HCT116 (cell line): ENCODE measurements at regions not wholly inside any gene's neighbourhood (a gene's known extent, or its start where the extent isn't known, plus 50 kb on each side); places are given as distances from the start of the nearest gene placed in this dataset.

Source experiments
- ATAC-seq: fragments of 200-7000 bp; cut with Tn5 transposase; 2 replicates; pipeline ENCODE4 v1.9.1; 2020; ENCODE audit warnings: mild to moderate bottlenecking, moderate library complexity
- BruUV-seq: library from RNA; stranded (reverse); fragments of 400-500 nt; replicated peaks from 2 replicates; lab custom pipeline; 2021; lab: Mats Ljungman, UMichigan
- CTCF ChIA-PET: fragments of 300-600 bp; sonication (Branson Sonifier 250); formaldehyde crosslinking; loops from one replicate; lab custom pipeline; 2021; ENCODE audit warnings: antibody characterized with exemption; lab: Charles Lee
- POLR2A ChIA-PET: fragments of 300-600, 350-600 bp; sonication (Branson Sonifier 250); formaldehyde crosslinking; loops from one replicate; lab custom pipeline; 2021; ENCODE audit warnings: antibody characterized with exemption; lab: Charles Lee
- RAD21 ChIA-PET, 2 experiments: fragments of 300-600 bp; sonication (Branson Sonifier 250); formaldehyde crosslinking; loops; one replicate each; lab custom pipeline; 2023; ENCODE audit warnings: low total read pairs in 2 of 2; ENCODE audit not compliant: uncharacterized antibody in 2 of 2, unreplicated experiment in 2 of 2, low non-redundant PET in 1 of 2; lab: Charles Lee
- DNase-seq: peaks from one replicate; pipeline ENCODE4 v3.0.0-alpha.2; 2010; ENCODE audit warnings: low read depth, low spot score
- H2AFZ ChIP-seq: fragments of 200-600 bp; shearing (Covaris generic), sonication (generic); 2 replicates; pipeline ENCODE4 v1.6.1; 2017; ENCODE audit warnings: low read depth, mixed run types, mixed read lengths, antibody characterized with exemption, low read length; ENCODE audit not compliant: poor library complexity, severe bottlenecking
- H3K27ac ChIP-seq: 2 replicates; pipeline ENCODE4 v1.5.1; 2012; ENCODE audit warnings: low read depth, low read length
- H3K27me3 ChIP-seq: fragments of 200-600 bp; sonication (generic); 2 replicates; pipeline ENCODE4 v1.6.1; 2016; ENCODE audit warnings: mixed run types, low read length, mixed read lengths; ENCODE audit not compliant: insufficient read depth
- H3K36me3 ChIP-seq, 2 experiments: fragments of 200-500 bp in 1 of 2; fragments of 200-600 bp in 1 of 2; sonication (Bioruptor generic) in 1 of 2; sonication (generic) in 1 of 2; 2 replicates each; pipeline versions ENCODE4 v1.5.1 to v1.6.1; 2014 to 2016; ENCODE audit warnings: low read length in 2 of 2, inconsistent platforms in 1 of 2, mixed read lengths in 1 of 2, mixed run types in 1 of 2; ENCODE audit not compliant: insufficient read depth in 2 of 2, control insufficient read depth in 1 of 2
- H3K4me1 ChIP-seq, 2 experiments: fragments of 200-600 bp in 1 of 2; sonication (generic) in 1 of 2; 2 replicates each; pipeline versions ENCODE4 v1.5.1 to v1.6.1; 2012 to 2017; ENCODE audit warnings: low read length in 2 of 2, inconsistent platforms in 1 of 2, mild to moderate bottlenecking in 1 of 2, mixed read lengths in 1 of 2, mixed run types in 1 of 2, moderate library complexity in 1 of 2; ENCODE audit not compliant: insufficient read depth in 2 of 2, control insufficient read depth in 1 of 2
- H3K4me2 ChIP-seq: fragments of 200-600 bp; sonication (generic); 2 replicates; pipeline ENCODE4 v1.6.1; 2017; ENCODE audit warnings: mixed run types, low read length, mixed read lengths
- H3K4me3 ChIP-seq, 2 experiments: fragments of 200-600 bp in 1 of 2; sonication (generic) in 1 of 2; replicated peaks in 1 of 2; 2 replicates each; pipeline ENCODE4 v1.5.1; 2011 to 2016; ENCODE audit warnings: low read length in 2 of 2, control low read depth in 1 of 2, low read depth in 1 of 2, mild to moderate bottlenecking in 1 of 2, mixed read lengths in 1 of 2, mixed run types in 1 of 2
- H3K79me2 ChIP-seq: fragments of 200-600 bp; sonication (generic); 2 replicates; pipeline ENCODE4 v1.6.1; 2017; ENCODE audit warnings: mild to moderate bottlenecking, mixed run types, low read length, moderate library complexity, mixed read lengths; ENCODE audit not compliant: insufficient read depth
- H3K9ac ChIP-seq: fragments of 200-600 bp; sonication (generic); 2 replicates; pipeline ENCODE4 v1.6.1; 2016; ENCODE audit warnings: low read length, mixed read lengths
- H3K9me2 ChIP-seq: fragments of 200-600 bp; sonication (generic), shearing (Covaris generic); 2 replicates; pipeline ENCODE4 v1.6.1; 2017; ENCODE audit warnings: mixed run types, mild to moderate bottlenecking, moderate library complexity; ENCODE audit not compliant: insufficient read depth
- H3K9me3 ChIP-seq, 2 experiments: fragments of 200-500 bp in 1 of 2; fragments of 200-600 bp in 1 of 2; sonication (Bioruptor generic) in 1 of 2; sonication (generic) in 1 of 2; 2 replicates each; pipeline ENCODE4 v1.6.1; 2014 to 2017; ENCODE audit warnings: low read length in 2 of 2, mixed read lengths in 2 of 2, inconsistent platforms in 1 of 2, low read depth in 1 of 2, mild to moderate bottlenecking in 1 of 2, mixed run types in 1 of 2, moderate library complexity in 1 of 2; ENCODE audit not compliant: control insufficient read depth in 1 of 2, insufficient read depth in 1 of 2
- H4K20me1 ChIP-seq: fragments of 200-600 bp; sonication (generic), shearing (Covaris generic); 2 replicates; pipeline ENCODE4 v1.6.1; 2017; ENCODE audit warnings: mixed run types, mild to moderate bottlenecking, moderate library complexity; ENCODE audit not compliant: insufficient read depth
- ELF1 ChIP-seq: IDR thresholded peaks from 2 replicates; pipeline ENCODE4 v1.6.1; 2012; ENCODE audit warnings: low read depth, borderline replicate concordance
- EZH2 ChIP-seq: fragments of 200-600 bp; sonication (generic); IDR thresholded peaks from 2 replicates; pipeline ENCODE4 v1.6.1; 2017; ENCODE audit warnings: antibody characterized with exemption, mixed run types
- EZH2phosphoT487 ChIP-seq: fragments of 200-600 bp; IDR thresholded peaks from 2 replicates; pipeline ENCODE4 v1.6.1; 2018; ENCODE audit warnings: antibody characterized with exemption, borderline replicate concordance
- JUND ChIP-seq: IDR thresholded peaks from 2 replicates; pipeline ENCODE4 v1.6.1; 2012
- MAX ChIP-seq: IDR thresholded peaks from 2 replicates; pipeline ENCODE4 v1.6.1; 2012
- POLR2A ChIP-seq: IDR thresholded peaks from 2 replicates; pipeline ENCODE4 v1.7.0; 2011; ENCODE audit warnings: borderline replicate concordance; ENCODE audit not compliant: insufficient read depth, insufficient read length; ENCODE audit errors: extremely low read depth
- REST ChIP-seq: IDR thresholded peaks from 2 replicates; pipeline ENCODE4 v1.6.1; 2012; ENCODE audit warnings: low read depth
- SIN3A ChIP-seq: IDR thresholded peaks from 2 replicates; pipeline ENCODE4 v1.6.1; 2012; ENCODE audit warnings: low read depth
- TCF7L2 ChIP-seq: IDR thresholded peaks from 2 replicates; pipeline ENCODE4 v1.7.0; 2011; ENCODE audit warnings: borderline replicate concordance, inconsistent platforms; ENCODE audit not compliant: insufficient read depth, insufficient read length; ENCODE audit errors: extremely low read depth
- YY1 ChIP-seq: IDR thresholded peaks from 2 replicates; pipeline ENCODE4 v1.6.1; 2011; ENCODE audit warnings: low read length, low read depth, moderate library complexity, mild to moderate bottlenecking; ENCODE audit not compliant: insufficient replicate concordance; ENCODE audit errors: extremely low read depth
- ZNF274 ChIP-seq: fragments of 200-500 bp; sonication (Bioruptor generic); IDR thresholded peaks from 2 replicates; pipeline ENCODE4 v1.6.1; 2014; ENCODE audit warnings: mild to moderate bottlenecking, low read depth, low read length, inconsistent platforms
- intact Hi-C: fragments of 100-400 bp; cut with micrococcal nuclease; formaldehyde crosslinking; loops from 2 replicates; pipeline ENCODE4 v1.10.0; 2022

GRCh38 chr5:91535499-91535898, 152.4 kb upstream of the ARRDC3 start:
- Histone ChIP-seq H3K79me2 (no peaks in the 10 kb centered on the region), H3K27ac (no peak overlapping the region), H3K4me3 (no peak overlapping the region), H4K20me1 (no peaks in the 10 kb centered on the region), H3K36me3 (no peaks in the 10 kb centered on the region), H3K9ac (no peak overlapping the region), H3K4me1 (no peaks in the 10 kb centered on the region), H3K4me2 (no peak overlapping the region), H3K9me2 (no peaks in the 10 kb centered on the region), H2AFZ (no peak overlapping the region), H3K9me3 (no peaks in the 10 kb centered on the region), H3K27me3 (no peaks in the 10 kb centered on the region)
- ChIA-PET POLR2A (no interaction called here), RAD21 (no interaction called here), CTCF (no interaction called here)
- BruUV-seq = no TSS peak
- ATAC-seq (no peak), DNase-seq (no peak)
- intact Hi-C loops = no loop called here
- TF ChIP-seq JUND (no peak), YY1 (no peak), ELF1 (no peak), MAX (no peak), TCF7L2 (no peak), ZNF274 (no peak), POLR2A (no peak), SIN3A (no peak), REST (no peak), EZH2 (no peak), EZH2phosphoT487 (no peak)
